ENCODE measurements at regions not wholly inside any gene's neighbourhood (a gene's known extent, or its start where the extent isn't known, plus 50 kb on each side); places are given as distances from the start of the nearest gene placed in this dataset.

DNA sequence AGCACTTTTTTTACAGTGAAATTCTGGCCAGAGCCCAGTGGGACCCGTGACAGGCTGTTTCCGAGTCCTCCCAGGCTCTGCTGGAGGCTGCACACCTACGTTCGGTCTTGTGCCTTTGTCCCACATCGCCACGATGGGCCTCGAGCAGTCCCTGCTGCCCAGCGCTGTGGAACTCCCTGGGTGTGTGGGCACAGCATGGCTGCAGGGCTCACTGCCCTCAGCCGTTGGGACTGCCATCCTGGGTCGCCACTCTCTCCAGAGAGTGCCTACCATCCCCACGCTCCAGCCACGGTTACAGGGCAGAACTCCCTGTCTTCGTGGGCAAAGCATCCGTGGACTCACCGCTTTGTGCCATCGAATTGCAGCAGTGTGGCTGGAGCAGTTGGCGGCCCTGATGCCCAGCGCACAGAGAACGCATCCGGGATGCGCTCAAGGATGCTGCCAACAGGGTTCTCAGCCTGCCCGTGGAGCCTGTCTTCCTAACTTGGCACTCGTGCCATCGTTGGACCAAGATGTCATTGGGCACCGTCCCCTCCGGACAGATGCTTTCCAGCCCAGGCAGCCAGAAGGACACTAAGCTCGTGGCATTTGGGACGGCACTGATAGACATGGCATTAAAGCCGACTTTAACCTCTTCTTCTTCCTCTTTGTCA is 85.0 kb upstream of the ARHGEF7 start:
- H2AK5ac ChIP-seq (ENCODE audit: low read depth, low read length): no peak overlapping the region
- H4K20me1 ChIP-seq (replicated peaks in 1 of 2; ENCODE audit: control insufficient read depth in 1 of 2, insufficient read depth in 2 of 2, low read length in 2 of 2): no peaks in the 10 kb centered on the region
- no peak overlapping the region for H4K8ac ChIP-seq (ENCODE audit: extremely low read depth, insufficient read depth, low read length)
- H3K36me3 ChIP-seq (ENCODE audit: control insufficient read depth in 2 of 4, insufficient read depth in 4 of 4, low read length in 3 of 4): no peaks in the 10 kb centered on the region
- H3K27me3 ChIP-seq (replicated peaks in 1 of 4; ENCODE audit: control insufficient read depth in 3 of 4, extremely low read depth in 1 of 4, insufficient read depth in 3 of 4, low read length in 3 of 4): no peaks in the 10 kb centered on the region
- no peak overlapping the region for H3K23ac ChIP-seq (ENCODE audit: insufficient read length)
- ChIA-PET POLR2A (ENCODE audit: partially characterized antibody) (no interaction called here), CTCF (ENCODE audit: partially characterized antibody) (interaction anchor here (1.5 kb wide), 1 partner anchor 38 kb away, joined by 3 read pairs; no protein-coding TSS in a partner anchor)
- no peaks in the 10 kb centered on the region for H3K9me3 ChIP-seq (ENCODE audit: insufficient read depth in 2 of 2, low read depth in 1 of 2, low read length in 1 of 2)
- no peaks in the 10 kb centered on the region for H3K79me2 ChIP-seq (ENCODE audit: control insufficient read depth in 1 of 2, insufficient read depth in 2 of 2, low read length in 2 of 2)
- H2BK120ac ChIP-seq (replicated peaks; ENCODE audit: low read depth, low read length): no peak overlapping the region
- FAIRE-seq: no peak
- H2BK15ac ChIP-seq (ENCODE audit: low read length): no peak overlapping the region
- H4K5ac ChIP-seq (ENCODE audit: insufficient read length, low read depth, low read length): no peak overlapping the region
- no peak overlapping the region for H2BK12ac ChIP-seq (ENCODE audit: low read depth, low read length)
- no peak overlapping the region for H3K18ac ChIP-seq (ENCODE audit: extremely low read depth, low read length)
- no peaks in the 10 kb centered on the region for H3K23me2 ChIP-seq (ENCODE audit: low read depth, low read length)
- H3K14ac ChIP-seq (ENCODE audit: insufficient read length): no peak overlapping the region
- no peaks in the 10 kb centered on the region for H3K79me1 ChIP-seq (ENCODE audit: low read depth, low read length)
- no peak for TF ChIP-seq HDAC2 (IDR thresholded peaks at IDR 0.05; ENCODE audit: borderline replicate concordance in 1 of 2, low read depth in 2 of 2, low read length in 2 of 2)
- TF ChIP-seq RFX5 (IDR thresholded peaks at IDR 0.05; ENCODE audit: borderline replicate concordance, low read depth, low read length): no peak
- no peak for TF ChIP-seq GABPA (IDR thresholded peaks at IDR 0.05; ENCODE audit: borderline replicate concordance, insufficient read depth, low read length)
- H3K4me2 ChIP-seq (ENCODE audit: insufficient read depth in 1 of 2, low read depth in 2 of 2, low read length in 2 of 2): no peak overlapping the region
- H3K56ac ChIP-seq (replicated peaks; ENCODE audit: insufficient read length, low read depth, low read length): no peak overlapping the region
- H3K4ac ChIP-seq (replicated peaks; ENCODE audit: insufficient read length, low read depth, low read length): no peak overlapping the region
- WGBS, 2 experiments (ENCODE audit: extremely low coverage in 1 of 2, insufficient coverage in 1 of 2, insufficient read length in 1 of 2, insufficient replicate concordance in 2 of 2, low coverage in 1 of 2, low lambda C conversion rate in 2 of 2, missing lambda C conversion rate in 1 of 2): 94% methylated on average over 28 of the region's 29 CpGs; no CpG with 5 or more reads in 1 of the 2 experiments
- no peak overlapping the region for H3K9ac ChIP-seq (replicated peaks in 1 of 4; ENCODE audit: extremely low read depth in 1 of 4, low read depth in 3 of 4, low read length in 3 of 4)
- no peak overlapping the region for H3K27ac ChIP-seq (ENCODE audit: low read depth, low read length)
- no peak overlapping the region for H2BK20ac ChIP-seq (ENCODE audit: low read length)
- H2BK5ac ChIP-seq (ENCODE audit: low read depth, low read length): no peak overlapping the region
- H4K91ac ChIP-seq (replicated peaks; ENCODE audit: insufficient read length, low read length): no peak overlapping the region
- no peaks in the 10 kb centered on the region for H3K4me1 ChIP-seq (replicated peaks in 1 of 4; ENCODE audit: control insufficient read depth in 3 of 4, insufficient read depth in 4 of 4, low read length in 3 of 4)
- H2AFZ ChIP-seq (ENCODE audit: low read length): no peak overlapping the region
- peak in 1 of 2 experiments; percentile 28 for DNase-seq (ENCODE audit: low read depth in 1 of 2, low spot score in 2 of 2)
- no peak overlapping the region for H3K4me3 ChIP-seq (ENCODE audit: extremely low read depth in 1 of 4, insufficient read depth in 2 of 4, low read depth in 3 of 4, low read length in 4 of 4)

Data from H1 (cell line).